NB4 (cell line): ENCODE measurements at regions not wholly inside any gene's neighbourhood (a gene's known extent, or its start where the extent isn't known, plus 50 kb on each side); places are given as distances from the start of the nearest gene placed in this dataset.

ENCODE experiments used
- DNase-seq: peaks from one replicate; pipeline ENCODE4 v3.0.0; 2010; ENCODE audit warnings: low read depth
- H3K4me3 ChIP-seq: one replicate; pipeline ENCODE4 v1.5.1; 2011; ENCODE audit warnings: mild to moderate bottlenecking, low read depth, low read length, moderate library complexity
- CTCF ChIP-seq: IDR thresholded peaks from one replicate; pipeline ENCODE4 v1.5.1; 2012; ENCODE audit warnings: low read depth, low read length
- MYC ChIP-seq: IDR thresholded peaks from 2 replicates; pipeline ENCODE4 v1.6.1; 2011; ENCODE audit warnings: low read depth, low read length
- POLR2A ChIP-seq: IDR thresholded peaks from 2 replicates; pipeline ENCODE4 v1.6.1; 2011; ENCODE audit warnings: mild to moderate bottlenecking; ENCODE audit not compliant: insufficient read length; ENCODE audit errors: extremely low read depth
- TF ChIP-seq, protein P1 (sequence below): IDR thresholded peaks from 2 replicates; pipeline ENCODE4 v1.6.1; 2011; ENCODE audit warnings: low read depth, low read length

GRCh38 chr21:15543473-15543872 is 186.3 kb upstream of the USP25 start:
- no peak overlapping the region for H3K4me3 ChIP-seq
- DNase-seq: peak; percentile 10
- no peak for TF ChIP-seq CTCF
- TF ChIP-seq, protein P1, sequence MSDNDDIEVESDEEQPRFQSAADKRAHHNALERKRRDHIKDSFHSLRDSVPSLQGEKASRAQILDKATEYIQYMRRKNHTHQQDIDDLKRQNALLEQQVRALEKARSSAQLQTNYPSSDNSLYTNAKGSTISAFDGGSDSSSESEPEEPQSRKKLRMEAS: no peak
- no peak for TF ChIP-seq POLR2A
- TF ChIP-seq MYC: no peak

- no peak for DNase-seq
- TF ChIP-seq, protein P1: no peak
- no peak for TF ChIP-seq CTCF
- TF ChIP-seq POLR2A: no peak
- TF ChIP-seq MYC: no peak
- no peak overlapping the region for H3K4me3 ChIP-seq
These were observed 180.1 kb upstream of the USP25 start for GRCh38 chr21:15549671-15550070.

- peak; percentile 7 for DNase-seq
- TF ChIP-seq MYC: no peak
- TF ChIP-seq, protein P1: no peak
- no peak for TF ChIP-seq POLR2A
- no peak for TF ChIP-seq CTCF
- H3K4me3 ChIP-seq: no peak overlapping the region
These were observed 176.8 kb upstream of the USP25 start for GRCh38 chr21:15552914-15553494.

DNA sequence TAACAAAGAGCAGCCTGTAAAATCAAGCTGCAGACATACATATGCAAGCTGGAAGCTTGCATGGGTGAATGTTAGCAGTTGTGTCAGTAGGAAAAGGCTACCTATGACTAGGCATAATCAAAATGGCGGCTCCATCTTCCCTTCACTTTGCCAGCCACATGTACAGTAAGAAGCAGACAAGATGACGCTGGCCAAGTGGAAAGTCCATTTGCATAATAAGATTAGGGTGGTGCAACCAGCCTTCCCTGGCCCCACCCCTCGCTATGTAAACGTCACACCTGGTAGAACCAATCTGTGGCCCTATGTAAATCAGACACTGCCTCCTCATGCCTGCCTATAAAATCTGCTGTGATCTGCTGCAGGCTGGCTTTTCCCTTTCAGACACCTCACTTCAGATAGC is 171.9 kb upstream of the USP25 start:
- no peak overlapping the region for H3K4me3 ChIP-seq
- peak; percentile 56 for DNase-seq
- no peak for TF ChIP-seq MYC
- TF ChIP-seq POLR2A: no peak
- TF ChIP-seq, protein P1: no peak
- TF ChIP-seq CTCF: no peak

DNA sequence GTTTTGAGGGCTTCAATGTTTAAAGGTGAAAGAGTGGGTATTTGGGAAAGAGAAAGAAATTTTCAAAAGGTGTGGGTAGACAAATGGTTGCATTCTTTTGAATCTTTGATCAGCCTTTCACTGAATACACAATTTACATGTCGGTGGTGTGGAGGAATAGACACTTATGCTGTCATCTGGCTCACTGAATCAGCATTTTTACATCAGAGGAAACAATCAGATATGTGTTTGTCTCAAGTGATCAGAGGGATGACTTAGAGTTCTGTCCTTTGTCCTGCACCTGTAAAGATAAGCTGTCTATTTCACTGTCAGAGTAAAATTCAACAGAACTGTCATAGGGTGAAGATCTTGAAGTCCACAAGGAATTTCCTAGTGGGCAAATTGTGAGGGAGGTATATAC is 170.9 kb upstream of the USP25 start:
- no peak for TF ChIP-seq POLR2A
- TF ChIP-seq CTCF: no peak
- TF ChIP-seq MYC: no peak
- TF ChIP-seq, protein P1: no peak
- H3K4me3 ChIP-seq: no peak overlapping the region
- DNase-seq: no peak
